ENCODE measurements at regions not wholly inside any gene's neighbourhood (a gene's known extent, or its start where the extent isn't known, plus 50 kb on each side); places are given as distances from the start of the nearest gene placed in this dataset.

DNA sequence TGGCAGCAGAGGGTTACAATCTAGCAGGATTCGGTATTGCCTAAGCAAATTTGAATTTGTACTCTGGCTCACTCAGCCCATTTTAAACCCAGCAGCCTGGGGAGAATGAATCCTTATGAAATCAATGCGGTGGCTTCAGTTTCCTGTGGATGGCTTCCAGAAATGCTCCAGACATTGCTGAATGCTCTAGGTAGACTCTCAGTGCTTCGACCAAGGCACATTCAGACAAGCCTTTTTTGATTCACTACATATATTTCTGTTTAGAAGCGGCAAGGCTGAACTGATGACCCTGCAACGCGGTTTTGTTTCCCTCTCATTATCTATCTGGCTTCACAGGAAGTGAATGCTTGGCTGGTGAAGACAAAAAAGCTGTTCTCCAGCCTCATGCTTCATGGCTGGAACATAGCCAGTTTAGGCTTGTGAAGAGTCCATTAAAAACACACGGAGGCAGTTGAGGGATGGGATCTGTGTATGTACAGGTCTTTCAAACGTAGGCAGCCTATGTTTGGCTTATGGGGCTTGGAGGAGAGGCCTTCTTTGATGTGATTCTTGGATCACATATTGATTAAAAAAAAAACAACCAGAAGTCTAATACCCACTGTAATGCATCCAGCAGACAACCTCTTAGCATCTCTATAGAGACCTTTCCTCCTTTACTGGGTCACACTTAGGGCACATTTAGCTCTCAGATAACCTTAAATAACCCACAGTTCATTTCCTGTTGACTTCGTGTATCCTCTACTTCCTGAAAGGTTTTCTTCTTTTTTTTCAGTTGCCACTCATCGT lies 400.2 kb upstream of the TBL1XR1 start:
- TF ChIP-seq, protein P1, sequence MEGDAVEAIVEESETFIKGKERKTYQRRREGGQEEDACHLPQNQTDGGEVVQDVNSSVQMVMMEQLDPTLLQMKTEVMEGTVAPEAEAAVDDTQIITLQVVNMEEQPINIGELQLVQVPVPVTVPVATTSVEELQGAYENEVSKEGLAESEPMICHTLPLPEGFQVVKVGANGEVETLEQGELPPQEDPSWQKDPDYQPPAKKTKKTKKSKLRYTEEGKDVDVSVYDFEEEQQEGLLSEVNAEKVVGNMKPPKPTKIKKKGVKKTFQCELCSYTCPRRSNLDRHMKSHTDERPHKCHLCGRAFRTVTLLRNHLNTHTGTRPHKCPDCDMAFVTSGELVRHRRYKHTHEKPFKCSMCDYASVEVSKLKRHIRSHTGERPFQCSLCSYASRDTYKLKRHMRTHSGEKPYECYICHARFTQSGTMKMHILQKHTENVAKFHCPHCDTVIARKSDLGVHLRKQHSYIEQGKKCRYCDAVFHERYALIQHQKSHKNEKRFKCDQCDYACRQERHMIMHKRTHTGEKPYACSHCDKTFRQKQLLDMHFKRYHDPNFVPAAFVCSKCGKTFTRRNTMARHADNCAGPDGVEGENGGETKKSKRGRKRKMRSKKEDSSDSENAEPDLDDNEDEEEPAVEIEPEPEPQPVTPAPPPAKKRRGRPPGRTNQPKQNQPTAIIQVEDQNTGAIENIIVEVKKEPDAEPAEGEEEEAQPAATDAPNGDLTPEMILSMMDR (IDR thresholded peaks at IDR 0.05; ENCODE audit: insufficient read depth, missing control alignments): no peak
- DNase-seq (ENCODE audit: insufficient read length, low spot score): no peak
- no peak for FAIRE-seq

DNA sequence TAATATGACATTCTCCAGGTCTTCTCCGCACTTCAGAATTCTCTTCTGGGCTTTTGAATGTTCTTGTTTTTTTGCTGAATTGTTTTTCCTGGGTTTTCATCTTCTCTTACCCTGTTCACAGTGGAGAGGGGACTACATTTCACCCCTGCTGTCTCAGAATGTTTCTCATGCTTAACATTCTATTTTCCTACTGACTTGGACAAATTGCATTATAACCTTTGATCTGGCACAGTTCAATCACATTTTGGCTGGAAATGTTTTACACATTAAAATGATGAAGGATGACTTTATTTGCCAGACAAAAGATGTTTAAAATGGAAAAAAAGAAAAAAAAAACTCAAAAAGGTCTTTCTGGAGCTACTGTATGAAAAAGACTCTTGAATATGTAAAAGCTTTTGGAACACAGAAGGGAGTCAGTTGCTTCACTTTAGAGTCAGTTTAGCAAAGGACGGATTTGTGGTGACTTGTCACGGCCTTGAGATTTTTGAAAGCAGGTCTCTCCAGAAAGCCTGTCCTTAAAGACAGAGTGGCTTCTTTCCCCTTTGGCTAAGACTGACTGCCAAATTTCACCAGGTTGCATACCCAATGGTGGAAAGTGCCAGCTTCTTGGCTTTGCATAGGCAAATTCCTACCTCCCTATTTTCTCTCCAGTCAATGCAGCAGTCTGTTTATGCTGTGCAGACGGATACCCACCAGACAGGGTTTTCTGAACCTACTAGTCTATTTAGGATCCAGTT lies 401.0 kb upstream of the TBL1XR1 start:
- FAIRE-seq (no peak), DNase-seq (ENCODE audit: insufficient read length, low spot score) (no peak)
- TF ChIP-seq, protein P1 (IDR thresholded peaks at IDR 0.05; ENCODE audit: insufficient read depth, missing control alignments): no peak

DNA sequence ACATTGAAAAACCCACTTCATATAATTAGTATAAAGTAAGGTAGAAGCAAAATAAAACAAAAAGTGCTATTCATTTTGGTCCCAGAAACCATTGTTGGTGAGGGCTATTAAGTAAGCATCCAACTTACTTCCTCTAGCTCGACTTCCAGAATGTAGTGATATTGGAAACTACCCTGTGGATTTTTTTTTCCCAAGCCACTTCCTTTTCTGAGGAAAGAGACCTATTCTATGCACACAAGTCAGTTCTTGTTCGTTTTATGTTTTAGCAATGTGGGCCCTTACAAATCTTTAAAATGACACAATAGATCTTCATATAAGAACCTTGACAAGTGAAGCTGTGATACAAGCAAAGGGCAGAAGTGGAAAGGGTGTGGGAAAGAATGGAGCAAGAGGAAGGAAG lies 402.0 kb upstream of the TBL1XR1 start:
- FAIRE-seq (no peak), DNase-seq (ENCODE audit: insufficient read length, low spot score) (no peak)
- TF ChIP-seq, protein P1 (IDR thresholded peaks at IDR 0.05; ENCODE audit: insufficient read depth, missing control alignments): no peak

GRCh38 chr3:177599837-177600236 lies 402.6 kb upstream of the TBL1XR1 start:
- TF ChIP-seq, protein P1 (IDR thresholded peaks at IDR 0.05; ENCODE audit: insufficient read depth, missing control alignments): no peak
- no peak for DNase-seq (ENCODE audit: insufficient read length, low spot score)
- FAIRE-seq: no peak

GRCh38 chr3:177600411-177600810 lies 403.1 kb upstream of the TBL1XR1 start:
- FAIRE-seq (no peak), DNase-seq (ENCODE audit: insufficient read length, low spot score) (no peak)
- TF ChIP-seq, protein P1 (IDR thresholded peaks at IDR 0.05; ENCODE audit: insufficient read depth, missing control alignments): no peak

DNA sequence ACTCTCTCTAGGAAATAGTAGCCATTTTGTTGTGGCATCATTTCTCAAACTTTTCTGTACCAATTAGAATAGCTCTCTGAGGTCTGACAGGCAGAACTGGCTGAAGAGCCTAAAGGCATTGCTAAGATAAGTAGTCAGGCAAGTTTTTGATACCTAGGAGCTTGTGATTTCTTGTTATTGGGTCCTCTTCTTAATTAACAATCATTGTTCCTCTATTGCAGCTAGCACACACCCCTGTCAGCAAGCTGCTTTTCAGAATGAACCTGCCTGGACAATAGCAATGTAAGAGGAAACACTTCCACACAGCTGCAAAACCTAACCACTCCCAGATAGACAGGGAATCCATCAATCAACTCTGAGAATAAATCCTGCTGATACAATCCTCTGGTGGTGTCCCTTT lies 403.9 kb upstream of the TBL1XR1 start:
- no peak for FAIRE-seq
- TF ChIP-seq, protein P1 (IDR thresholded peaks at IDR 0.05; ENCODE audit: insufficient read depth, missing control alignments): no peak
- DNase-seq (ENCODE audit: insufficient read length, low spot score): no peak
